GM19455 (cell line): ENCODE measurements at regions not wholly inside any gene's neighbourhood (a gene's known extent, or its start where the extent isn't known, plus 50 kb on each side); places are given as distances from the start of the nearest gene placed in this dataset.

Experiments
- ATAC-seq: cut with Tn5 transposase; IDR thresholded peaks from one replicate; pipeline ENCODE4 v1.9.1; 2021; ENCODE audit not compliant: unreplicated experiment

GRCh38 chr5:81914696-81915095 is 57.1 kb upstream of the ATG10 start:
- ATAC-seq = no peak

- ATAC-seq = no peak
Measured at GRCh38 chr5:81912933-81913332, 58.9 kb upstream of the ATG10 start.

- no peak for ATAC-seq
Measured at GRCh38 chr5:81909677-81910076, 62.1 kb upstream of the ATG10 start.

- ATAC-seq = no peak
Measured at GRCh38 chr5:81908771-81909170, 63.1 kb upstream of the ATG10 start.

- no peak for ATAC-seq
Measured at GRCh38 chr5:81908044-81908443, 63.8 kb upstream of the ATG10 start.

GRCh38 chr5:81907012-81907635 is 64.7 kb upstream of the ATG10 start:
- no peak for ATAC-seq

- ATAC-seq = no peak
Measured at GRCh38 chr5:81906086-81906485, 65.7 kb upstream of the ATG10 start.

GRCh38 chr5:81904861-81905260 is 67.0 kb upstream of the ATG10 start:
- ATAC-seq = no peak

GRCh38 chr5:81904166-81904565 is 67.7 kb upstream of the ATG10 start:
- no peak for ATAC-seq

- ATAC-seq = no peak
Measured at GRCh38 chr5:81901586-81901985, 70.2 kb upstream of the ATG10 start.

GRCh38 chr5:81899123-81899522 is 72.7 kb upstream of the ATG10 start:
- no peak for ATAC-seq

- ATAC-seq = no peak
Measured at GRCh38 chr5:81898403-81898802, 73.4 kb upstream of the ATG10 start.

- ATAC-seq = no peak
Measured at GRCh38 chr5:81896764-81897163, 75.1 kb upstream of the ATG10 start.

- ATAC-seq = no peak
Measured at GRCh38 chr5:81895307-81895706, 76.5 kb upstream of the ATG10 start.

GRCh38 chr5:81893961-81894360 is 77.9 kb upstream of the ATG10 start:
- no peak for ATAC-seq

GRCh38 chr5:81884871-81885270 is 87.0 kb upstream of the ATG10 start:
- ATAC-seq = no peak

- ATAC-seq = no peak
Measured at GRCh38 chr5:81883371-81883770, 88.5 kb upstream of the ATG10 start.

- ATAC-seq = no peak
Measured at GRCh38 chr5:81881595-81881994, 90.2 kb upstream of the ATG10 start.

- ATAC-seq = no peak
Measured at GRCh38 chr5:81879936-81880335, 91.9 kb upstream of the ATG10 start.

GRCh38 chr5:81878333-81878732 is 93.5 kb upstream of the ATG10 start:
- ATAC-seq = no peak

- ATAC-seq = no peak
Measured at GRCh38 chr5:81866994-81867393, 104.8 kb upstream of the ATG10 start.

- ATAC-seq = no peak
Measured at GRCh38 chr5:81860778-81861177, 109.9 kb upstream of the SSBP2 start.

- ATAC-seq = no peak
Measured at GRCh38 chr5:81859624-81860023, 108.7 kb upstream of the SSBP2 start.
